Dedifferentiated amniotic fluid mesenchymal stem cell (primary cell): ENCODE measurements at regions not wholly inside any gene's neighbourhood (a gene's known extent, or its start where the extent isn't known, plus 50 kb on each side); places are given as distances from the start of the nearest gene placed in this dataset.
"Not testable (repeated sequence)": the region's sequence is repeated elsewhere in the genome, so short reads cannot be mapped to it uniquely, and the experiment has no call there.

Experiments
- DNase-seq: peaks from one replicate; pipeline ENCODE4 v3.0.0-alpha.2; 2016; ENCODE audit errors: extremely low spot score

DNA sequence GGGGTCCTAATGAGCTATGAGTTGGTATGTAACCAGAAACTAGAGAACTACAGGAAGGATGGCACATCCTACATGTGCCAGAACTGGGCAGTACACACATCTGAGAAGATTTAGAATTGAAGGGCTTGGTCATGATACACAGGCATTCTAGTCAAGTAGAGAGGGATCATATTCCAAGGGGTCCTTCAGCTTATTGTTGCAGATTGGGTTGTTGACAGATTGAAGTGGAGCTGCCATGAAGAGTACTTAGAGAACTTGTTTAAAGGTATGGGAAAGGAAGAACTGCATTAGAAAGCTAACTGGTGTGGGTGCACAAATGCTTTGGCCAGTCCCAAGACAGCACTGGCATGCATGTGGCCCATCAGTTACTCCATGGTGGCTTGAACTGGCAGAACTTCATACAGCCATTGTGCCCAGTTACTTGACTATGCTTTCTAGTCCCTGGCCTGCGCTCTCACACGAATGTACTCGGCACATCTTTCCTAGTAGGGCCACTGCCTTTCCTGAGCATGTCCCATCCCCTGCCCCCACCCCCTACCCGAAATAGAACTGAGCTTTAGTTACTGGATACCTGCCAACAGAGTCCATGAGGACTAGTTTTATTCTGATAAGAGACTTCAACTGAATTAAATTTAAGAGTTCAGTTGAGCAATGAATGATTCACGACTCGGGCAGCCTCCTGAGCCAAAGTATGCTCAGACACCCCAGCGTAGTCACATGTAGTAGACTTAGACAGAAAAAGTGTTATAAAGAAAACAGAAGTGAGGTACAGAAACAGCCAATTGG, 64.0 kb downstream of the CCNG2 start:
- DNase-seq = no peak

DNA sequence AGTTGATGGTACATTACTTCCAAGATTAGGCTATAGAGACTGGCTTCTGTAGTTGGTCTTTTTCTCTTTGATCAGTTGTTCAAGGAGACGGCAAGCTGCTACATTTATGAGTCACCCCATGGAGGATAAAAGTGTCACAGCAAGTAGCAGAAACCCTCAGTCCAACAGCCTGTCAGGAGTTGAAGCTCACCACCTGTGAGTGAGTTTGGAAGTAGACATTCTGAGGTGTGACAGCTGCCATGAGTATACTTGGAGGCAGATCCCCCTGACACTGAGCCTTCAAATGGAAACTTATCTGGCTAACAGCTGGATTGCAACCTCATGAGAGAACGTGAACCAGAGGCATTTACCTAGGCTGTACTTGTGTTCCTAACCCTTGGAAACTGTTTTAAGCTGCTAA, 68.0 kb downstream of the CCNG2 start:
- DNase-seq = no peak

DNA sequence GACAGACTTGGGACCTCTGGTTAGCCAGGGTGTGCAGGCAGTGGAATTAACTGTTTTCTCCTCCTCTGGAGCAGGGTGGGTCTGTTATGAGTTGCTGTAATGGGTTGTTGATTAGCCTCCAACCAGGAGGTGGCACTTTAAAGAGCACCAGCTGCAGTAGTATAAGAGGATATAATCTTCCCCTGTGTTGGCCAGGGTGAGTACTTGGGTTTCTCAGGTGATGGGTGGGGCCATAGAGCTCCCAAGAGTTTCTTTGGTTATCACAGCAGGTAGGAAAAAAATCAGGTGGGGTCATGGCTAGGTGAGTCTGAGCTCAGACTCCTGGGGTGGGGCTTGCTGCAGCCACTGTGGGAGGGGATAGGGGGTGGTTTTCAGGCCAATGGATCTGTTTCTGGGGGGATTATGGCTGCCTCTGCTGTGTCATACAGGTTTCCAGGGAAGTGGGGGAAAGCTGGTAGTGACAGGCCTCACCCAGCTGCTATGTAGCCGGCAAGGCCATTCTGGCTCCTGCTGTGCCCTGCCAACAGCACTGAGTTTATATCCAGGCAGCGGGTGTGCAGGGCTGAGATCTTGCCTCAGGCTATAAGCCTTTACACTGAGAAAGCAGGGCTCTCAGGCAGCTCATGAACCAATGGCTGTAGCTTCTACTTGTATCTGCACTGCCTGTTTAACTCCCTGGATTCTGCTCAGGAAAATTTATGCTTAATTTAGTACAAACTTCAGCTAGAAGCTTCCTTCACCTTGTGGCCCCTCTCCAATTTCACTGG, 70.1 kb downstream of the CCNG2 start:
- no peak for DNase-seq

DNA sequence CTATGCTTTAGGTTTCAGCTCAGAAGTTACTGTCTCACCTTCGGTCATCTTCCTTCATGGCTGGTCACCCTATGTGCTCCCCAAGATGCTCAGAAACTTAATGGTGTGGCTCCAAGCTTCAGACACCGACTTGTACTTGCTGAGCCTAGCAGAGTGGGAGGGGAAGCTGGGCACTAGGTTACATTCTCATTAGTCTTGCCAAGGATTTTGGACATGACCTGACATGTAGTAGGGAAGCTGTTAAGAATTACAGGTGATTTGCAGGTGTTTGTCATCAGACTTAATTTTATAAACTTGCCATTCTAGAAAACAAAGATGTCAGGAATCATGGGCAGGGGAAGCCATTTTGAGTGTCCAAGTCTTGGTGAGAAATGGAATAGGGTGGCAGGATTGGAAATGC, 72.4 kb downstream of the CCNG2 start:
- no peak for DNase-seq

DNA sequence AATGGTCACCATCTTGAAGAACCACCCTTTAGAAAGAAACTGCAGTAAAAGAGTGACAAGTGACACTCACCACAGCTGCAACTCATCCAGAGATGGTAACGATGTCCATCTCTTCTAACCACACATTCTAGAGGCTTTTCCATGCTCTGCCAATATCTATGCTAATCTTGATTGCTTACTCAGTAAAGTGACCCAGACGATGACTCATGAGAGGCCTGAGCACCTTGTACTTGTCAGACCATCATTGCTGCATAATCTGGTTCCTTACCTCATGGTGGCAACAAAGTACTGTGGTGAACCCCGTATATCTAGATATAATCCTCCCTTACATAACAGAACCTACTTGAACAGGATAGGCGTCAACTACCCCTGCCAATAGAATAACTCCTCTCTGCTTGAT, 75.6 kb downstream of the CCNG2 start:
- no peak for DNase-seq

DNA sequence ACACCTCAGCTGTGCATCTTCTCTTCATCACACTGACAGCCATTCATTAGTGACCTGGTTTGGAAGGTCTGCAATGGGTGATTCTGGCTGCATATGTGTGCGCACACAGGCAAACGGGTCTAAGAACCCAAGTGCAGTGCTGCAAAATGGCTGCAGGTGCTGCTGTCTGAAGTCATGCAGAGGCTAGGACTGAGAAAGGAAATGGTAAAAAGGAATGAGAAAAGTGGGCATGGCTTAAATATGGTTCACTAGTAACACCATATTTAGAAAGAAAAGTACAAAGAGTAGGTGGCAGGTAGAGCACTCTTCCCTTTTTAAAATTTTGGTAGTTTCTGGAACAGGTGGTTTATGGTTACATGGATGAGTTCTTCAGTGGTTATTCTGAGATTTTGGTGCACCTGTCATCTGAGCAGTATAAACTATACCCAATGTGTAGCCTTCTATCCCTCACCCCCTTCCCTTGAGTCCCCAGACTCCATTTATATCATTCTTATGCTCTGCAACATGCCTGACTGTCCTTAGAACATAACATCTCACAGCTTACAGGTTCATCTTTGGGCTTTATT, 78.4 kb downstream of the CCNG2 start:
- no peak for DNase-seq

DNA sequence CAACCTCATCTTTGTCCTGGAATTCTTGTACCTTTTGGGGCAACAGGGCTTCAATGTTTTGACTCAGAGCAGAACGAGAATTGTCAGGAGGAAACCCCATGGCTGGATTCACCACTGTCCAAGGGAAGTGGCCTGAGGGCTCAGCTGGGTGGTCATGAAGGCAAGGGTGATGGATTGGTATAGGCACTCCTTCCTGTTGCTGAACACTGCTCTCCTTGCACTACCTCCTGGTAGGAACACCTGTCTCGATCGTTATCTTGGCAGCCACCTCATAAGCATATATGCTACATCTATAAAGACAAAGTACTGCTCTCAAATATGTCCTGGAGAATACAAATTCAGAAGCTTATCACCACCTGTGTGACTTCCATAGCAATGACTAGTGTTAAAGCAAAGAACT, 79.8 kb downstream of the CCNG2 start:
- DNase-seq = no peak

DNA sequence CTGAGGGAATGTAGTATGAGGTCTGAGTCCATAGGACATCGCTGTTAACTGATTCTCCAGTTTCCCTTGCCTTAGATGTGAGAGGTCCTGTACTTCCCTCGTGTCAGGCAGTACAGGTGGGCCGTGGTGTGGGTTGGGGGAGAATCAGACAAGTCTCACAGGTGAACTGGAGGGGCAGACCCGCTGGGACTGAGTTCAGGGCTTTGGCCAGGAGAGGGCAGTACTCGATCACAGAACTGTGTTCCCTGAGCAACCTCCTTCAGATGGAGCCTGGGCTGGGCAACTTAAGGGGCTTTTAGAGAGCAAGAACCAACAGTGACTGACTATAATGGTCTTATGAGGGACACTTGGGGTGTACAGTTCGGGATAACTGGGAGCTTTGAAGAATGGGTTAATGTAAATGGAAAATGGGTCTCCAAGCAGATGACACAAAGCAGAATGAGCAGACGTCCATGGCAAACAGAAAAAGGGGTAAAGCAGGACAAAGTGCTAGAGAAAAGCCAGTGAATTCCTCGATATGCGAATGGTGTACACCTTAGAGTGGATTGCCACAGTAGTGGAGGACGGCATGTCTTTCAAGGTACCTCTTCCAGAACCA, 83.6 kb downstream of the CCNG2 start:
- DNase-seq = no peak

DNA sequence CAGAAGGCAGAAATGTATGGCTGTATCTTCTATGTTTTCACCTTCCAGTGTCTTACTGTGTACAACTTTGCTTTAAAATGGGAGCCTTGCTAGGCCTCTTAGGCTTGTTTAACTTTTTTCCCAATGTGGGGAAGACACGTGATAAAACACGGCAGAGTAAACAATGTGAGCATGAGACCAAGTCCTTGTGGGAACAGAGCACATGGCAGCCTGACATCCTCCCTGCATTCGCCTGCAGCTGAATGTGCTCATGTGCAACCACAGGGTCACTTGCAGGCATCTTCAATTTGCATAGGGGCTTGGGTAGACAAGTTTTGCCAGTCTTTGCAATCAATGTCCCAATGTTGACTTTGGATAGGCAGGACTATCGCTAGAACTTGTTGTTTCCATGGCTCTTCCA, 91.8 kb downstream of the CCNG2 start:
- DNase-seq = no peak

DNA sequence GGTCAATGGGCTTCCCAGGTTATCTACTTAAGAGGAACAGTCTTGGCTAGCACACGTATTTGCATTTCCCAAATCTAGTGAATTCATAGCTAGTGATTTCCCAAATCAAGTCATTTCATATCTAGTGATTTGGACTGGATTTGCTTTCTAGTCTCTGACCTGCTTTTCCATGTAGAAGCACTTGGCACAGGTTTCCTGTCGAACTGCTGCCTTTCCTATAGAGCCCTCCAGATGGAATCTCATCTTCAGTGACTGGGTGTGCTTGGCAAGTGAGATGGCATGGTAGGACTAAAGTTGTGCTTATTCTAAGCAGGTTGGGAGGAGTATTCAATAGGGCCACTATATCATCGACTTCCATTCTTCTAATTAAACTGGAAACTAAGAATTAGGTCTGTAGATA, 94.7 kb downstream of the CCNG2 start:
- DNase-seq = no peak

DNA sequence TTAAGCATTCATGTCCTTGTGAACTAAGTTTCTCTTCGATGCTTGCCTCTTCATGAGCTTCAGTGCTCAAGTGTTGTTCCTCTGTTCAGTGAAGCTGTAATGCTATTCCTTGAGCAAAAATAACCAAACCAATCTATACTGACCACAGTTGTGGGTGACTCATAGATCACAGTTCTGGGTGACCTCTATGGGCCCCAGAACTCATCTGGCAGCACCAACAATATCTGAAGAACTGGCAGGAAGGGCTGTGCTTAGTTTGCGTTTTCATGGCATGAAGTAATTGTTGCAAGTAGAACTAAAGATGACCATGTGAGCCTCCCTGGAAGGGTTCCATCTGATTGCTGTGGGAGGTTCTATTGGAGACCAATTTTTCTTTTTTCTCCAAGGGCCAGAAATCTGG, 106.2 kb downstream of the CCNG2 start:
- no peak for DNase-seq

DNA sequence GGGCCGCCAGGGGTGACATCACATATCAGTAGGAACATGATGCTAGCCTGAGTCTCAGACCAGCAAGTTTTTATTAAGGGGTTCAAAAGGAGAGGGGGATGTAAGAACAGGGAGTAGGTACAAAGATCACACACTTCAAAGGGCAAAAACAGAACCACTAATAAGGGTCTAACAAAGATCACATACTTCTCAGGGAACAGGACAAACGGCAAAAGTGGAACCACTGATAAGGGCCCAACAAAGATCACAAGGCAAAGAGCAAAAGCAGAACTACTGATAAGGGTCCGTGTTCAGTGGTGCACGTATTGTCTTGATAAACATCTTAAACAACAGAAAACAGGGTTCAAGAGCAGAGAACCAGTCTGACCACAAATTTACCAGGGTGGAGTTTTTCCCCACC, 107.0 kb downstream of the CCNG2 start:
- DNase-seq = not testable (repeated sequence)

DNA sequence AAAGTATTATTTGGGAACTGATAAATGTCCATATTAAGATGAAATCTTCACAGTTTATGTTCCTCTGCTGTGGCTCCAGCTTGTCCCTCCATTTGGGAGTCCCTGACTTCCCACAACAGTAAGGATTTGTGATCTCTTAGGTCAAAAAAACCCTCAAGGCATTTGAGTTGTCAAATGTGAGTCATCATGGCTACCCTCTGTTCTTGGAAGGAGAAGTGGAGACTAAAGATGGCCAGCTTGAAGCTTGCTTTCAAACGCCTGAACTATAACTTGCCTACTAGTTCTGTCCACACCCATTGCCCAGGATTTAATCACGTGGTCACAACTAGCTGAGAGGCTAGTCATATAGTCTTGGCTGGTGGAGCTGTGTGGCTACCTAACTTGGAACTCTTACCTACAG, 107.8 kb downstream of the CCNG2 start:
- DNase-seq = no peak

DNA sequence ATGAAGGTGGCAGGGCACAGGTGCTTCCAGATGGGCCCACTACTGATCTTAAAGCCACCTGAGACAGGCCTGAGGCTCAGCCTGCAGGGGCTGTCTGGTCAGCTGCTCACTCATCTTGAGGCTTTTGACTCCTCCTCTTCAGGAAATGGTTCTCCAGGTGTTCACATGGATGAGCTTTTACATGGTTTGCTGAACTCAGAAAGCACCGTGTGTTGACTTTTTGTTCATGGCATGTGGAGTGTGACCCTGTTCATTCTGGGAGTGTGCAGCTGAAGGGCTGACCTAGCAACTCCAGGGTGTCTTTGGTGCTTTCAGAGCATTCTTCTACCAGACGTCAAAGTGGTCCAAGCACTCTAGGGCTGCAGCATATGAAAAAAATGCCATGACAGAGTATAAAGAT, 111.1 kb downstream of the CCNG2 start:
- no peak for DNase-seq

DNA sequence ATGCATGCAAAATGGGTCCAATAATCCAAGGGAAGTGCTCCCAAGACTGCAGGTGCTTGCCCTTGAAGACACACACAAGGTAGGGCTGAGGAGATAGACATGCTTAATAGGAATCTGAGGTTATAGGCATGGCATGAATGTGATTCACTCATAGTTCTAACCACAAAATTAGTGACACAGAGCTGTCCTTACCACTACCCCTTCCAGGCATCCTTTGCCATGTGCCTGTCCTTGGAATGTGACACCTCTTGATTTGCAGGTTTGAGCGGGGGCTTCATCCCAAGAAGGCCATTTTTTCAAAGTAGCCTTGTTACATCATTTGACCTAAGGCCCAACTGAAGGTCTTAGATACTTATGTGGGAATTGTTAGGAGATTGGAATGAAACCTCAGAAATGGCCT, 112.5 kb downstream of the CCNG2 start:
- no peak for DNase-seq

DNA sequence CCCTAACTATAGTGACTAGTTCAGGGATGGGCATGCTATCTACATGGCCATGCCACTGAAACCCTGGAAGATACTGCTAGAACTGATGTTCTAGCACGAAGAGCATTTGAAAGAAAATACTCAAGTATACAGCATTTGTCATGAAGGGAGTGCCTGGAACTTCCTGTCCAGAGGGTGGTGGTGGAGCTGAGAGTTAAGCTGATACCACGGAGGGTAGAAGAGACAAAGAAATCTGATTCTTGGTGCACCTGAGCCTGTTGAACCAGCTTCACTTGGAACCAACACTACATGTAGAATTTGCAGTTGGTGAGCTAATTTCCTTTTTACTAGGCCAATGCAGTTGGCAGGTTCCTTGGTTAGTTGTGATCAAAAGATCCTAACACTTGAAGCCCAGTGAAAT, 116.4 kb downstream of the CCNG2 start:
- no peak for DNase-seq

DNA sequence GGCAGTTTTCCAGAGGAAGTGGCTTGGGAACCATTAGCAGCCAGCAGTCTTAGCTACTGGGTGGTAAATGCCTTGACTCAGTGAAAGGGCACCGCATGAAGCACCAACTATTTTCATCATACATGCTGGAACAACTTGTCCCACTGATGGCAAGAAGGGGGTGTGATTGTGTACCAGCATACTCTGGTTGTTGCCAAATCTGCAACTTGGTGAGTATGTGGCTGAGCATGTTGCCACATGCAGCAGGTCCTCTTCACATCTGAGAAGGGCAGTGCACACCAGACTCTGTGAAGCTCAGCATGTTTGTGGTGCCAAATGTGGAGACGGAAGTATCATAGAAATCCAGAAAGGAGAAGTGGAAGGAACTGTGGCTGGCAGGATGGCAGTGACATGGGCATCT, 122.1 kb downstream of the CCNG2 start:
- DNase-seq = not testable (repeated sequence)

DNA sequence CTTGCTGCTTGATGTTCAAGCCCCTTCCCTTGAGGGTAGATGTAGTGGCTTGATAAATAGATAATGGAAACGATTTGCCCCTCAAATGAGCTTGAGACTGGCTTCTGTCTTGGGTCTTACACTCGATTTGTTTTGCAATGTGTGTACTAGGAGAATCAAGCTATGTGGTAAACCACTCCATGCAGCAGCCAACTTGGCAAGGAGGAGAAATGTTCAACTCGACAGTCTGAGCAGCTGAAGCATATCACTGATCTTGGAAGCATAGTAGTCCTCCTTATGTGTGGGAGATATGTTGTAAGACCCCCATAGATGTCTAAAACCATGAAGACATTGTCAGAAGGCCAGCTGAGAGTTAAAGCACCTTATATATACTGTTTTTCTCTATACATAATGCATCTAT, 125.3 kb downstream of the CCNG2 start:
- DNase-seq = no peak

DNA sequence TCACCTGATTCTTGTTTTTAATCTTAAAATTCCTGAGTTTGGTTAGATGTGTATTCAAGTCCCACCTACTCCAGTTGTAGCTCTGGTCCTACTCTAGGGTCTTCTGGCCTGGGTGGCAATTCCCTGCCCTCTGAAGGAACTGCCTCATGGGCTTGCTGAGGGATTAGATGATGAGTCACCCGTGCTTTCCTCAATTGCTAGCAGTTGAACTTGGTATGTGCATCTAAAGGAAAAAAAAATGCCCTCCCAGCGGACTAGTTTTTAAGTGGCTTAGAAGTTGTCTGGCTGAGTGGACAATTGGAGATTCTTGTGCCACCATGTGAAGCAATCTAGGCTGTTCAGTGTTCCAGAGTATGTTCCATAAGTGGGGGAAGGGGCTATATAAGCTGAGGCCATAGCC, 127.0 kb downstream of the CCNG2 start:
- DNase-seq = no peak

DNA sequence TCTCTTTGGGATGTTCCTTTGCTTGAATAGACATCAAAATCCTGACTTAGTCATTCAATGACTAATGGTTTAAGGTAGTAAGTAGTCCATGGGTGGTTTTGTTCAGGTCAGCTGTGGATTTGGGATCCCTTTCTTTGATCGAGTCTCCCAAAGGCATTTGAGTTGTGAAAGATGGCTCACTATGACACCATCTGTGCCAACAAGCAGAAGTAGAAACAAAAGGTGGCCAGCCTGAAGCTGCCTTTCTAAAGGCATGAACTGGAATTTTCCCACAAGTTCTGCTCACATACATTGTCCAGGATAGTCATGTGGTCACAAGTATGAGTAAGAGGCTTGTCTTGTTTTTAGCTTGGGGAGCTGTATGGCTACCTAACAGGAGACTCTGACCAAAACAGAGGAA, 129.9 kb downstream of the CCNG2 start:
- no peak for DNase-seq

DNA sequence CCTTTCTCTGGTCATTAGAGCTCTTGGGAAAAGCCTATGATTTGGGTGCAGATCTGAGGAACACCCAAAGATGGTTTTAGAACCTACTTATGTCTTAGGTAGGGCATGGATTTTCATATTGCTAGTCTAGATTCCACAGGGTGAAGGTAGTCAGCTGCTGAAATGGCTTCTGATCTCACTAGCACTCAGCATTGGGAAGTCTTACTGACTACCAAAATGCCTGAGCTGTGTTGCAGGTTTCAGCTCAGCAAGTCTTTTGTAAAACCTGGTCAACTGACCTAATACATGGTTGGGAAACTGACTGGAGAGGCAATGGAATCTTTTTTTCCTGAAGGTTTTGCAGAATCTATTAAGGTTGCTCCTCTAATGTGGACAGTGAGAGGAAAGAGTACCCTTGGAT, 136.4 kb downstream of the CCNG2 start:
- DNase-seq = no peak

DNA sequence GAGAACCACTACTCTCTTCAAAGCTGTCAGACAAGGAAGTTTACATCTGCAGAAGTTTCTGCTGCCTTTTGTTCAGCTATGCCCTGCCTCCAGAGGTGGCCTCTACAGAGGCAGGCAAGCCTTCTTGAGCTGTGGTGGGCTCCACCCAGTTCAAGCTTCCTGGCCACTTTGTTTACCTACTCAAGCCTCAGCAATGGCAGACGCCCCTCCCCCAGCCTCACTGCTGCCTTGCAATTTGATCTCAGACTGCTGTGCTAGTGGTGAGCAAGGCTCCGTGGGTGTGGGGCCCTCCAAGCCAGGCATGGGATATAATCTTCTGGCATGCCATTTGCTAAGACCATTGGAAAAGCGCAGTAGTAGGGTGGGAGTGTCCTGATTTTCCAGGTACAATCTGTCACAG, 144.0 kb downstream of the CCNG2 start:
- DNase-seq = not testable (repeated sequence)

DNA sequence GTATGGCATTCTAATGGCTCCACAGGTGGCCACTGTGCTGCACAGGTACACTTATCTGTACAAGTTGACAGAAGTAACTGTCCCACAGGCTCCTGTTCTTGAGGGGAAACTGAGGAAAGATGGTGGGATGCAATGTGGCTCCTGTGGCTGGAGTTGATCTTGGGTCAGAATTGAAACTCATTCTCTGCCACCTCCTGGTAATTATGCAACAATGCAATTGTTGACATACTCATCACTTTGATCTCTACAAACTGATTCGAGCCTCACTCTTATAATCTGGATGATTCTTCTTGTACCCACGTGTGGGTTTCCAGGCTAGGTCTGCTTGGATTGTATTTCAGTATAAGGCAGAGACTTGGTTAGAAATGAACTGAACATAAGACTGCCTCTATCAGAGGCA, 148.8 kb downstream of the CCNG2 start:
- DNase-seq = no peak
